ENCODE measurements at regions not wholly inside any gene's neighbourhood (a gene's known extent, or its start where the extent isn't known, plus 50 kb on each side); places are given as distances from the start of the nearest gene placed in this dataset.

DNA sequence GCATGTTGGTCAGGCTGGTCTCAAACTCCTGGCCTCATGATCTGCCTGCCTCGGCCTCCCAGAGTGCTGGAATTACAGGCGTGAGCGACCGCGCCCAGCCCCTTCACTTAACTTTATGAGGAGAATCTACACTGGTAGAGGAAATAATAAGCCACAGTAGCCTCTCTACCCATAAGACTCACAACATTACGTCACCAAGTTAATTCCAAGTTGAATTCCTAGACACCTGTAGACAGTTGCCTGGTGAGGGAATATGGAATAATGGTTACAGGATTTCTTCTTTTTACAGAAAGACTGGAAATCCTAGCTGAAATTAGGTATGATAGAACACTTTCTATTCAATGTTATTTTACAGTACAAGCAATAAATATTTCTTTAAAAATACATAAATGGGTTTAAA, 854.5 kb upstream of the EYS start:
- TF ChIP-seq HNRNPH1 (optimal IDR thresholded peaks at IDR 0.05; ENCODE audit: low read depth, low read length) (no peak), JUN (IDR thresholded peaks at IDR 0.05; ENCODE audit: borderline replicate concordance, low read depth, low read length) (no peak), JUN (CRISPR knock-in tag; IDR thresholded peaks at IDR 0.05; ENCODE audit: borderline replicate concordance) (no peak), TEAD4 (IDR thresholded peaks at IDR 0.05; ENCODE audit: low read length) (no peak), TEAD4 (CRISPR knock-in tag; IDR thresholded peaks at IDR 0.05; ENCODE audit: borderline replicate concordance) (no peak), FOXJ3 (CRISPR knock-in tag; IDR thresholded peaks at IDR 0.05) (no peak)
- TF ChIP-seq, protein P1, sequence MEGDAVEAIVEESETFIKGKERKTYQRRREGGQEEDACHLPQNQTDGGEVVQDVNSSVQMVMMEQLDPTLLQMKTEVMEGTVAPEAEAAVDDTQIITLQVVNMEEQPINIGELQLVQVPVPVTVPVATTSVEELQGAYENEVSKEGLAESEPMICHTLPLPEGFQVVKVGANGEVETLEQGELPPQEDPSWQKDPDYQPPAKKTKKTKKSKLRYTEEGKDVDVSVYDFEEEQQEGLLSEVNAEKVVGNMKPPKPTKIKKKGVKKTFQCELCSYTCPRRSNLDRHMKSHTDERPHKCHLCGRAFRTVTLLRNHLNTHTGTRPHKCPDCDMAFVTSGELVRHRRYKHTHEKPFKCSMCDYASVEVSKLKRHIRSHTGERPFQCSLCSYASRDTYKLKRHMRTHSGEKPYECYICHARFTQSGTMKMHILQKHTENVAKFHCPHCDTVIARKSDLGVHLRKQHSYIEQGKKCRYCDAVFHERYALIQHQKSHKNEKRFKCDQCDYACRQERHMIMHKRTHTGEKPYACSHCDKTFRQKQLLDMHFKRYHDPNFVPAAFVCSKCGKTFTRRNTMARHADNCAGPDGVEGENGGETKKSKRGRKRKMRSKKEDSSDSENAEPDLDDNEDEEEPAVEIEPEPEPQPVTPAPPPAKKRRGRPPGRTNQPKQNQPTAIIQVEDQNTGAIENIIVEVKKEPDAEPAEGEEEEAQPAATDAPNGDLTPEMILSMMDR (IDR thresholded peaks at IDR 0.05 in 2 of 3, conservative IDR thresholded peaks at IDR 0.05 in 1 of 3; ENCODE audit: insufficient read depth in 2 of 3, low read depth in 1 of 3, low read length in 3 of 3): no peak

All from K562 (cell line).